ENCODE measurements at regions not wholly inside any gene's neighbourhood (a gene's known extent, or its start where the extent isn't known, plus 50 kb on each side); places are given as distances from the start of the nearest gene placed in this dataset.

GRCh38 chr2:234641086-234641485, 144.2 kb upstream of the ARL4C start:
- no peak for TF ChIP-seq CTCF (conservative IDR thresholded peaks at IDR 0.05 in 1 of 2, IDR thresholded peaks at IDR 0.05 in 1 of 2; ENCODE audit: low read depth in 1 of 2, low read length in 2 of 2)
- no peak for TF ChIP-seq EZH2 (IDR thresholded peaks at IDR 0.05; ENCODE audit: low read length, missing control alignments)
